Posterior cingulate gyrus (tissue), 11 donors: ENCODE measurements at regions not wholly inside any gene's neighbourhood (a gene's known extent, or its start where the extent isn't known, plus 50 kb on each side); places are given as distances from the start of the nearest gene placed in this dataset.

Experiments used
- DNase-seq, 10 donors: peaks; one replicate each; pipeline versions ENCODE4 v3.0.0 to v3.0.0-alpha.2; 2020 to 2021; ENCODE audit warnings: mixed read lengths in 3 of 10
- intact Hi-C: fragments of 100-400 bp; cut with DNase I; formaldehyde crosslinking; loops from one replicate; pipeline ENCODE4 v1.15.1; 2023

DNA sequence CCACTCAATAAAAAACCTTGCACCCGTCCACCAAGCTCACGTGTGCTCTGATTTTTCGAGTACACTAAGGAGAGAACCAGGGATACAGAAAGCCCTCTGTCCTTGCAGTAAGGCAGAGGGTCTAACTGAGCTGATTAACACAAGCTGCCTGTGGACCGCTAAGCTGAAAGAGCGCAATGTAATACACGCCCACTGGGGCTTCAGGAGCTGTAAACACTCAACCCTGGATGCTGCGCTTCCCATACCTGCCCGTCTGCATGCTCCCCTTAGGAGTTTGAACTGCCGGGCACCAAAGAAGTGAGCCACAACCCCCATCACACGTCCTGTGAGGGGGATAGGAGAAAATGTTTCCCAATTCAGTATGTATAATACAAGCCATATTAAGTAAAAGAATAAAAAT, 664.8 kb downstream of the PCDH18 start:
- intact Hi-C loops = no loop called here

DNA sequence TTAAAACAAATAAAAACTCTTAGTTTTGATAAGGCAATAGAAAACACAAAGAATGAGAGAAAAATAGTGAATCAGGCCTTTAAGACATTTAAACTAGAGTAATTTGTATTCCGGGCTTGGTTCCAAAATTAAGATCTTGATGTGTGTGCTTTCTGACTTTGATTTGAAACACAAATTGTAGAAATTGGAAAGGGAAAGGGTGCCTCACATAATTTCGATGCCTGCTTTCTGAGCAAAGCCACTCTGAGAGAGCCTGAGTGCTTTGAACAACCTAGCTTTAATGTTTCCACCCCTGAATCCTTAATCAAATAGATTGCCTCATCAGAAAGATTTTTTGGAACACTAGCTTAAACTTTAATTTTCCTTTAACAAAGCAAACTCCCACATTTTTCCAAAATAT, 666.8 kb downstream of the PCDH18 start:
- no peak for DNase-seq
- intact Hi-C loops = loop anchor here (2.0 kb wide), 1 partner anchor 153 kb away; no protein-coding TSS in a partner anchor

More for the DNA sequence above, 664.8 kb downstream of the PCDH18 start:
- DNase-seq = no peak

DNA sequence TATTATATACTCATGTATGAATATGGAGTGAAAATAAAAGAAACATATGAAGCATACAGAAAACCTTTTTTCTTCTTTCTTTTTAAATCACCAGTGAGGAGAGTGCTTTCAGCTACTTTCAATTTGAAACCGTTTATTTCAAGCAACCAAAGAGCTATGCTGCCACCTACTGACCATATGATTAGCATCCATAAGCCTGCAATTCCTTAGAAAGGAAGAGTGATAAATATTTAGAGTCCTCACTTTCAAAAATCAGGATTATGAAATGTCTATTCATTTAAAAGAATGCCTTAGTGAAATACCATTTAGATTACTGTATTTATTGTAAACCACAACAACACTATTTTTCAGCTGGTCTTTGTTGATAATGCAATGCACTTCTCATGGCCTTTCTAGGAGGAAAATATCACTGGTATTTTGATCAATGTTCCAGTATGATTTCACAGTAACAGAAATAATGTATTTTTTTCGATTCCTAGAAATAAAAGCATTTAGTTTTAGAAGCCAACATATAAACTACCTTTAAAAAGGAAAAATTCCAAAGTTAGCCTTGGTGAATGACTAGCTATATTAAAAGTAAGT, 667.6 kb downstream of the PCDH18 start:
- intact Hi-C loops = loop anchor here (2.0 kb wide), 1 partner anchor 152 kb away; no protein-coding TSS in a partner anchor
- peak in 2 of 10 donors; percentile 4 to 38 for DNase-seq

DNA sequence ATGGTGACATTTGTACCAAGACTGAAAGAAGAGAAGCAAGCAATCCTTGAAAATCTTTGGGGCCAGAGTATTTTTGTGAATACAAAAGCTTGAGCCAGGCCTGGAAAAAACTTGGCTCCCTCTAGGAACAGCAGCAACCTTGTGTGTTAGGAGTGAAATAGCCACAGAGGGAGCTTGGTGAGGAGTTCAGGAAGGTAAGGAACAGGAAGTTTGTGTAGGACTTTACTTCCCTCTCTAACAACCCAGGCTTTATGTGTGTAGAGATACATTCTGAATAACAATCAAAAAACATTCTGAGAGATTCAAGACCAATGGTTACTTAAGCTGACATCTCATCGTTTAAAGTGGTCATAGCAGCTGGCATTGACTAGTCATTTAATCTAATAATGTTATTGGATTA, 668.5 kb downstream of the PCDH18 start:
- no peak for DNase-seq
- intact Hi-C loops = loop anchor here (2.0 kb wide), 1 partner anchor 151 kb away; no protein-coding TSS in a partner anchor

DNA sequence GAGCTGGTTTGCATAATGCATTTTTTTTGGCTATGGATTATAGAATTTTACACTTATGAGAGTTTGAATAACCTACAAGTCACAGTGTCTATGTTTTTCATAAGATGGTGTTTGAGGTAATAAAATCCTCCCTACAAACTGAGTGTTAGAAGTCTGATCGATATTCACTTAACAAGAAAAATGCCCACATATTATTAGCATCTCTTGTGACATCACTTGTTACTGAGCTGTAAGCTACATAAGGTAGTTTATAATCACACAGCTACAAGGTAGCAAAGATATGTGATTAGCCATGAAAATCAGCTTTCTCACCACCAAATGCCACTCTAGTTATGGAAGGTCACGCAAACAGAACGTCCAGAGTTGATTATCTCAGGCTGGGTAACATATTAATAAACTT, 669.6 kb downstream of the PCDH18 start:
- intact Hi-C loops = no loop called here
- no peak for DNase-seq

DNA sequence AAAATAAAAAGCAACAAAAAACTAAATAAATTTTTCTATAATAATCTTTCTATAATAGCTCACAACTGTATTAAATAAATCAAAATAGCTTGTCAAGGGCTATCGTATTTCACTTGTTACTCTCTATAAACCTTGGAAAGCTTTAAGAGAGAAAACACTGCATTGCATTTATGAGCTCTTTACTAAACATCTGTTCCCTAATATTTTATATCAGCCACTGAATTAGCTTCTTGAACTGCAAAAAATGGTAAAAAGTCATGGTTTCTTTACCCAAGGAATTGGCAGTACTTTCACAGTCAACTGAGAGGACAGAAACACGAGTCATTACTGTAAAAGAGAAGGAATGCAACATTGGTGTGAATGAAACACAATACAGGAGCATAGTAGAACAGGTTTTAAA, 671.2 kb downstream of the PCDH18 start:
- no peak for DNase-seq
- intact Hi-C loops = no loop called here

DNA sequence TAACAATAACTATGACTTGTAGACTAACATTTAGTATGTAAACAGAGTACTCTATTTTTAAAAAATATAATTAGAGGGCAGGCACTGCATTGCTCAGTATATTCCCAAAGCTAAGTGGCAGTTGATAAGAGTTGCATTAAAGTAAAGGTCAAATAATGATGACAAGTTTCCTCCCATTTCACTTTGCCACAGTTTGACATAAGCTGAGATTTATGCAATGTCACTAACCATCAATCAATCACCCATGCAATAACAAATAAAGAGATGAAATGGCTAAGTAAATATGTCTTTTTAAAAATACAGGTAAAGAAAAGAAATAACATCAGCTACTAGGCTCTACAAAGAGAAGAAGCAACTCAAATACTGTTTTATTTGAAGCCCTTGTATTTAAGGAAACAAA, 673.4 kb downstream of the PCDH18 start:
- no peak for DNase-seq
- intact Hi-C loops = no loop called here

DNA sequence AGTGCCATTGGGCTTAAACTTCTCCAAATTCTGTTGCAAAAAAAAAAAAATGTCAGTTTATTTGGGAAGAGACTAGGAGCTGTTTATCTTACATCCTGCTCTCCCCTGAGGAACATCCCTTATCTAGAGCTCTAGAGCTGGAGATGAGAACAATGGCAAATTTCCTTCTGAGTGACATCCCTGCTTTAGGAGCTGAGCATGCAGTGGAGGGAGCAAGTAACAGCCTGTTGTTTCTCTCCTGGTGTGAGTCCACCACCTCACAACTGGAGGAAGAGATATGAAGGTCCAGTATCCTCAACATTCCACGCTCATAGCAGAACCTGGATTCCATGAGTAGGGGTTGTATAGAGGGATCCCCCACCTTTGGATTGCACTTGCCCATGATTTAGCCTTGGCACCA, 676.4 kb downstream of the PCDH18 start:
- intact Hi-C loops = no loop called here
- DNase-seq = no peak

DNA sequence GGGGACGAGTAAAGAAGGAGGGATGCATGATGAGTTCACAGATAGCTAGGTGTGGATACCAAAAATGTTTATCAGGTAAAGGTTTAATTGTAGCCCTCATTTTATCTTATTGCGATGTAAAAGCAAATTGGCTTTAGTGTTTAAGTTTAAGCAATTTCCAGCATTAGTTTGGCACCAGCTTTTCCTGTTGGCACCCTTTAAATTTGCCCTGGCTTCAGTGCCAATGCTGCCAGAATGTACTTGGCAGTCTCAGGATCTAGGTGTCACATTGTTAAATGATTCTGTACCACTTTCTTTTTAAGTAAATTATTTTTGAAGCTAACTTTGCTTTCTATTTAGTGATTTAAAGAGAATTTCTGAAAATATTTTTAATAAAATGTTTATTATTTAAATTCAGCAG, 681.8 kb downstream of the PCDH18 start:
- intact Hi-C loops = no loop called here

DNA sequence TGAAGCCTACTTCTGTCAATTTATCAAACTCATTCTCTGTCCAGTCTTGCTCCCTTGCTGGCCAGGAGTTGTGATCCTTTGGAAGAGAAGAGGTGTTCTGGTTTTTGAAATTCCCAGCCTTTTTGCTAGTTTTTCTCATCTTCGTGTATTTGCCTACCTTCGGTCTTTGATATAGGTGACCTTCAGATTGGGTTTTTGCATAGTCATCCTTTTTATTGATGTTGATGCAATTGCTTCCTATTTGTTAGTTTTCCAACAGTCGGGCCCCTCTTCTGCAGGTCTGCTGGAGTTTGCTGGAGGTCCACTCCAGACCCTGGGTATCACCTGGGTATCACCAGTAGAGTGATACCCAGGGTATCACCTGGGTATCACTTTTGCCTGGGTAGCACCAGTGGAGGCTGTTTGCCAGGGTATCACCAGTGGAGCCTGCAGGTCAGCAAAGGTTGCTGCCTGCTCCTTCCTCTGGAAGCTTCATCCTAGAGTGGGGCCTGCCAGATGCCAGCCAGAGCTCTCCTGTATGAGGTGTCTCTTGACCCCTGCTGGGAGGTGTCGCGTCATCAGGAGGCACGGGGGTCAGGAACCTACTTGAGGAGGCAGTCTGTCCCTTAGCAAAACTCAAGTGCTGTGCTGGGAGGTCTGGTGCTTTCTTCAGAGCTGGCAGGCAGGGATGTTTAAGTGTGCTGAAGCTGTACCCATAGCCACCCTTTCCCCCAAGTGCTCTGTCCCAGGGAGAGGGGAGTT, 684.2 kb downstream of the PCDH18 start:
- DNase-seq = peak in 2 of 10 donors; percentile 38 to 53
- intact Hi-C loops = no loop called here

More for the DNA sequence above, 681.8 kb downstream of the PCDH18 start:
- no peak for DNase-seq

DNA sequence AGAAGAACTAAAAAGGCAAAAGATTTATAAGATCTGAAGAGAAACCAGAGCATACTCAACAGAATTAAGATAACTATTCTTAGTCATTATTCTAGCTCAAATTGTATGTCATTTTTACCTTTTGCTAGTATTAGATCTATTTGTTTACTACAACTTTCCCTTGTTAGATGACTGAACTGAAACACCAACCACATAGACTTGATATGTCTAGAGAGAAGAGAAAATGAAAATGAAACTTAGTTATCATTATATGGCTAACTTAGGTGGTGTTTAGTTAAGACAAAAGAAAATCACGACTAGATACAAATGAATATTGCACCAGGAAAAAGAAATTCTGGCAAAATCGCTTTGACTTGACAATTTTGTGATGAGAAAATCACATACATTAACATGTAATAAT, 690.8 kb downstream of the PCDH18 start:
- no peak for DNase-seq
- intact Hi-C loops = no loop called here

DNA sequence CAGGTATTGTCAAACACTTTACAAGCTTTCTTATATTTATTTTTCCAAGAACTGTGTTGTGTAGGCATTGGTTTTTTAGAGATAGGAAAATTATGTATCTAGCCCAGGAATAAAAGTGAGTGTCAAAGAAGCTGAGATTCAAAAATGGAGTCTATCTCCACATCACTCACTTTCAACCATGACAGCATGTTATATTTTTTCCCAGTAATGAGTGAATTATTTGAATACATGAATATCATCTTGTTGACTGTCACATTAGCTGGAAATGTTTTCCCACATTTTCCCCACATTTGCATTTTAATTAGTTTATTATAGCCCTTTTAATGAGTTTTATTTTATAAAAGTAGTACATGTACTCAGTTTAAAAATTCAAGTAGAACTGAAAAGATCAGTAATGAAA, 693.7 kb downstream of the PCDH18 start:
- intact Hi-C loops = no loop called here
- DNase-seq = no peak

DNA sequence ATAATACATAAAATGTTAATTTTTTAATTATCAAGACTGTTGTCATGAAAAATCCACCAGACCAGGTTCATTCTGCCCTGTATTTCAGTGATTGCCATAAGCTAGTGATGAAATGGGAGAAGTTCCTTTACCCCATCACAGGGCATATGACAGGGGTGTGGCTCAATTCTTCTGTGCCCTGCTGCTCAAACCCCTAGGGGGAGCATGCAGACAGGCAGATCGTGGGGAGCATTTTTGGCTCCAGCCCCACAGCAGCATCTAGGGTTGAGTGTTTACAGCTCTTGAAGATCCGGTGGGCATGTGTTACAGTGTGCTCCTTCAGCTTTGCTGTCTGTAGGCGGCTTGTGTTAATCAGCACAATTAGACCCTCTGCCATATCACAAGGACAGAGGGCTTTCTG, 700.7 kb downstream of the PCDH18 start:
- intact Hi-C loops = no loop called here
- DNase-seq = no peak

DNA sequence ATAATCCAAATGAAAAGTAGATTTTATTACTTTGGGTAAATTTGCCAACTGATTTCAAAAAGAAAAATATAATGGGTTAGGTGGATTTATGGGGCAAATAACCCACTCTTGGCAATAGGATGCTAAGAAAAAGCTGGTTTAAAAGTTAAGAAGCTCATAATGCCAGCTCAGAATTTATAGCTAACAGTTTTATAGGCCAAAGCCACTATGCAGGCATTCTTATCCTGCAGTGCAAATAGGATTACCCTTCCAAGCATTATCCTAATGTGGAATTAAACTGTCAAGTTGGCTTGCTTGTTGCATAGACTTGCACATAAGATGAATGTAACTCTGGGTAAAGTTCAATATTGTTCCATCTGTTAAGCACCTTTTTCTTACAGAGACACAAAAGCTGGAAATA, 703.0 kb downstream of the PCDH18 start:
- intact Hi-C loops = no loop called here
- no peak for DNase-seq

DNA sequence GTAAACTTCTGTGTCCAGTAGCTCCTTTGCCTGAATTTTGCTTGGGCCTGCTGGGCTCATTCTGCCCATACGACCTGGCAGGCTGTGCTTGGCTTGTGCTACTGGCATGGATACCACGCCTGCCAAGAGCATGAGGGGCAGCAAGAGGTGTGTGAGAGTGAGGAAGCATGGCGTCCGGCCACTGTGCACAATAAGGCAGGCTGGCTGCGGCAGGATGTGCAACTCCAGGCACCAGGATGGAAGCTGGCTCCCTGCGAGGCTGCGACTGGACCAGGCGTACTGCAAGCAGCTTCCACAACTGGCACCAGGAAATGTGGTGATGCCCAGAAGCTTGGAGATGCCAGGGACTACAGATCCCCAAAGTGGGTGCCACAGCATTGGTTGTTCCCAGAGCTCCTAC, 709.3 kb downstream of the PCDH18 start:
- intact Hi-C loops = no loop called here
- DNase-seq = no peak

DNA sequence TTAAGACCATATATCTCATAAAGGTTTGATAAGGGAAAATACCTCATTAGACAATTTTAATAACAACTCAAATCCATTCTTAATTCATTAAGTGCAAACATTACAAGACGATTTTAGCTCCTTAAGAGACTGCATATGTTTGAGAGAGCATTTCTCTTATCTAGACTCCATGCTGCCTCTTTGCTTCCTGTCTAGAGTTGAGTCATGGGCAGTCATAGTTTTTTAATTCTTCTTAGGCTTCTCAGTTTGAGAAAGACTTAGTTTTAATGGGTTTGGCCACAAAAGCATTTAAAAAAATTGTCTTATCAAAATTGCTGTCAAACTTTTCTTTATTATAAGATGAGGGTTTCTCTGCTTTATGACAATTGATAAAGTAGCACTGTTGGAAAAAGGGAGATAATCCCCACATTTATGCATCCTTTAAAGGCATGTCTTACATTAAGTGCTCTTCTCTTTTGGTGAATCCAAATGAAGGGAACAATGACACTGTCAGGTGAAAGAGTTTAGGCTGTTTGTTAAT, 713.4 kb downstream of the PCDH18 start:
- DNase-seq = no peak
- intact Hi-C loops = no loop called here

DNA sequence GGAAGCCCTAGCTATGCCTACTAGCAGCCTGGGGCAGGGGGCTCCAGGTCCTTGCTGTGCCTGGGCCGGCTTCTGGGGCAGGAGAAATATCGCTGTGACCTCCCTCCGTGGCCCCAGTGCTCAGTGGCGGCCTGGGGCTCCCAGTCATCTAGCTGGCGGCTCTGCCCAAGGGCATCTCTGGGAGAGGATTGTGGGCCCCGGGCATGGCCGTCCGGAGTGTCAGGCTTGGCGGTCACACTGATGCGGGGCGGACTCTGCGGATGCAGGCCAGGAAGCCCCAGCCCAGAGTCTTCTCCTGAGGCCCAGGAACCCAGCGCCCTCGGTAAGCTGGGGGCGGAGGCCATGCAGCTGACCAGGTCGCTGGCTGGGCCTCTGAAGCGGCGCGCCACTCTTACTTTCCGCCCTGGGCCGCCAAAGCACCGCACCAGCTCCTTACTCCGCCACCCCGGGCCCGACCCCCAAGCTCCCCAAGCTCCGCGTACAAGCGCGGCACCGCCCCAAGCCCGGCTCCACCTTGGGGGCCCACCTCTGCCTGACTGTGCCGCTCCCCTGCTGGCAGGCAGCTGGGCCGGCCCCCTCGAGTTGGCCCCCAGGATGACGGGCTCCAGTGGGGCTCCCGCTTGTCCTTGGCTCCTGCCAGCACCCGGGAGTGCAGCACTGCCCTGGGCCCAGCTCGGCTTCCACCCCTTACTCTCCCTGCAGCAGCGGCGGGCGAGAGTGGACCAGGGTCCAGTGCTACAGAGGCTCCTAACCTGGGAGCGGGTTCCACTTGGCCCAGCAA, 720.0 kb downstream of the PCDH18 start:
- intact Hi-C loops = no loop called here
- peak in 2 of 10 donors; percentile 70 to 81 for DNase-seq

DNA sequence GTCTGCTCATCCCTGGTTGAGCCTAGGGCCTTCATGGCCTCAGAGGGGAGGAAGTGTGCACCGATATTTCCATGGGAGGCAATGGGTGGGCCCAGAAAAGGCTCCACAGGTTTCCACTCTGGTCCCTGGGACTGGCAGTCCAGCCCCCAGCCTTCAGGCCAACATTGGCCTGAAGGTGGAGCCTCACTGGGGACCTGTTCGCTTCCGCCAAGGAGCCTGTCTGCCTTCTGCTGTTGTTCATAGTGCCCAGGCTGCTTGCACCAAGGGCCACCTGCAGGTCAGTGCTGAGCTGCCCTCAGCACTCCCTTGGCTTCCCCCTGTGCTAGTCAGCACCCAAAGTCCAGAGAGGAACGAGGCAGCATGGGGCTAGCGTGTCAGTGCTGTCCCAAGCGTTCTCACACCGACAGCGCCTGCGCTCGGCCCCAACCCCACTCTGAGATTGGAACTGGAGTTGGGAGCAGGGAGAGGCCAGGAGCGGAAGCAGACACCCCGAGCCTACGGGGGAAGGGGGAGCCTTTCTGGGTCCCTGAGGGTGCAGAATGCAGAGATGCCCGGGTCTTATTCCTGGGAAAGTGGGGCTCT, 720.7 kb downstream of the PCDH18 start:
- intact Hi-C loops = no loop called here
- no peak for DNase-seq

DNA sequence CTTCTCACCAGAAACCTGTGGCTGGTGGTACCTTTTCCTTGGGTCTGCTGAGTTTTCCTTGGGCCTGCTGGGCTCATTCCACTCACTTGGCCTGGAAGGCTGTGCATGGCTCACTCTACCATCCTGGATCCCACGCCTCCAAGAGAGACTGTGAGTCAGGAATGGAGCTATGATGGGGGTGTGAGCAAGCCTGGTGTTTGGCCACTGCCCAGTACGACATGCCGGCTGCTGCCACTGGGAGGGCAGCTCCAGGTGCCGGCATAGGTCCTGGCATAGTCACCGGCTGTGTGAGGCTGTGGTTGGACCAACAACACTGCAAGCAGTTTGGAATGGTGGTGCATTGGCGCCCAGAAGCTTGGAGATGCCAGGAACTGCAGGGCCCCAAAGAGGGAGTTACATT, 721.7 kb downstream of the PCDH18 start:
- intact Hi-C loops = no loop called here
- DNase-seq = no peak

DNA sequence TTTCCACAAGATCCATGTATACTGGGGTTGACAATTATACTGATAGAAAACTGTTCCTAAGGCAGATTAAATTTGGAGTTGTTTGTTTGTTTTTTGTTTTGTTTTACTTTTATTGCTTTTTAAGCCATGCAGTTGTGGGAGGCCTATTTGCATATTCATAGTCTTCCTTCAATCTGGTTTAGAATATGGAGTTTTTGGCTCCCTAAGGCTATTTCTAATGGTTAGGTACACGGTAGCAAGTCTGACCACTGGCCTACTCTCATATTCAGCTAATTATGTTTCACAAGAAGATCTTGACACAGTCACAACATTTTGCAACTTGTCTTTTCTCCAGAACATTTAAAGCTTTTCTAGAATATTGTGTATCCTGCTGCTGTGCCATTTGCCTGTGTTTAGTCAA, 725.5 kb downstream of the PCDH18 start:
- intact Hi-C loops = no loop called here
- DNase-seq = no peak

DNA sequence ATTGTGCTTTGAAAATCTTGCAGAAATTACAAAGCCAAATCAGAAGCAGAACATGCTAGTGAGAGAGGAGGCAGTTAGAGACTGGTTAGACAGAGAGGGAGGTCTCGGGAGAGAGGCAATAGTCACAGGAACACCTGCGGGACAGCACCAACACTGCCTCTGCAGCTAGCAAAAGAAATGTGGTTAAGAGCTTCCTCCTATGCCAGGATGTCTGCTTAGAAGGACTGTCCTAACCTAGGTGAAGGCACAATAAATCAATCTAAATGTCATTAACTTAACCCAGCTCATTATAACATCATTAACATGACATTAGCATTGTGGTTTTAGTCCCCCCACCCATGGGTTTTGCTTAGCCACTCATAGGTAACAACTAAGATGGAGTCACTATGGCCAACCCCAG, 726.7 kb downstream of the PCDH18 start:
- intact Hi-C loops = no loop called here
- DNase-seq = no peak
